ENCODE measurements at regions not wholly inside any gene's neighbourhood (a gene's known extent, or its start where the extent isn't known, plus 50 kb on each side); places are given as distances from the start of the nearest gene placed in this dataset.

- no peak for TF ChIP-seq CTCF (IDR thresholded peaks at IDR 0.05)
- no peak for TF ChIP-seq POLR2AphosphoS5 (IDR thresholded peaks at IDR 0.05)
- TF ChIP-seq EP300 (IDR thresholded peaks at IDR 0.05; ENCODE audit: low read depth) = no peak
Observed at GRCh38 chr4:38490753-38491446, 173.1 kb upstream of the KLF3 start.
